ENCODE measurements at regions not wholly inside any gene's neighbourhood (a gene's known extent, or its start where the extent isn't known, plus 50 kb on each side); places are given as distances from the start of the nearest gene placed in this dataset.

DNA sequence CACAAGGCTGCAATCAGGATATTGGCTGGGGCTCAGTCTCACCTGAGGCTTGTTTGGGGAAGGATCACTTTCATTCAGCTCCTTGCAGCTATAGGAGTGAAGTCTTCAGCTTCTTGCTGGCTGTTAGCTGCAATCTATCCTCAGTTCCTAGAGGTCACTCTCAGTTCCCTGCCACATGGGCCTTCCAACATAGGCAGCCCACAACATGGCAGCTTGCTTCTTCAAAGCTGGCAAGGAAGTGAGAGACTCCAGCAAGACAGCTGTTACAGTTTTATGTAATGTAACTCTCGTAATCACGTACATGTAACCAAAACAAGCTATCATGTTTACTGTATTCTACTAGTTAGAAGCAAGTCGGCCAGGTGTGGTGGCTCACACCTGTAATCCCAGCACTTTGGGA, 226.9 kb downstream of the CDC5L start:
- no peak for DNase-seq

GRCh38 chr6:44615621-44616020, 228.1 kb downstream of the CDC5L start:
- DNase-seq, result no peak

DNA sequence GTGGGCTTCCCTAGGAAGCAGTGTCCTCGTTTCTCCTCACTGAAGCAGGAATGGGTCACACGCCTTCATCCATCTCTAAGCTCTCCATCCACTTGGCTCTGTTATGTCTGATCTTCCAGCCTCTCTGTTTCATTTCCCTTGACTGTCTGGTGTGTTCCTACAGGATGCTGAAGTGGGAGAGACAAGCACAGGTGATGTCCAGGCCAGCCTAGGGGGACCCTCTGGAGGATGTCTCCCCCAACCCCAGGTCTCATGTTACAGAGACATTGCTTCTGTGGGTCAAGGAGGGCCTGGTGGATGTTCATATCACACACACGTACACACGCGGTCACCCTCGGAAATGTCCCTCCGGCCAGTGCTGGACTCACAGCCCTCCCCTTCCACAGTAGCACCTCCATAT, 229.9 kb downstream of the CDC5L start:
- no peak for DNase-seq

DNA sequence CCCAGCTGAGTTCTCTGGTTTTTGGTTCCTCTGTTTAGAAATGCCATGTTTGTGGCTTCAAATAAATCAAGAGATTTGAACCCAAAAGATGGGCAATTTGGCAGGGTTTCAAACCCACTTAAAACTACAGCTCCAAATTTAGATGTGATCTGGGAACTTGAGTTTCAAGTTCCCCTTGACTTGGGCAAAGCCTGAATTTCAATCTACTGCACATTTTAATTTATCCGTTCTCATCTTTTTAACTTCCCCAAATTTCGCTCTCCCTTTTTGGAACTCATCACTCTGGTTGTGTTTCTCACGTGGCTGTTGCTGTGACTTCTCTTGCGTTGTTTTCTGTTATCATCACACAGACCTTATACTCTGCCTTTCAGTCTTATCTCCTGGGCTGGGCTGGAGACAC, 230.9 kb downstream of the CDC5L start:
- no peak for DNase-seq

DNA sequence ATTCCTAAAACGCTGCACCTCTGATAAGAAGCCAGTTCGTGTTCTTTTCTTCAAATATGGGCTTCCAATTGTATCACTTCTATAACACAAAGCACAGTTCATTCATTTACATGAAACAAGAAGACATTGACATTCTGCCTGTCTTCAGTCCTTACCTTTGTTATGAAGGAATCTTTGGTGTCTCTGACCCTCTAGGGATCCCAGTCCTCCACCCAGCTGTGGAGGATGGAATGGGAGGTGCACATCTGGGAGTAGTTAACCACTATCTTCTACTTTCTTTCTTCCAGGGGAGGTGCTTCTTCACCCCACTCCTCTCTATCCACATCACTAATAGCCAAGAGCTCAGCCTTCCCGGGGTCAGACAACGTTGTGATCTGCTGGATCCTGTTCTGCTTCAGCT, 233.4 kb downstream of the CDC5L start:
- no peak for DNase-seq

DNA sequence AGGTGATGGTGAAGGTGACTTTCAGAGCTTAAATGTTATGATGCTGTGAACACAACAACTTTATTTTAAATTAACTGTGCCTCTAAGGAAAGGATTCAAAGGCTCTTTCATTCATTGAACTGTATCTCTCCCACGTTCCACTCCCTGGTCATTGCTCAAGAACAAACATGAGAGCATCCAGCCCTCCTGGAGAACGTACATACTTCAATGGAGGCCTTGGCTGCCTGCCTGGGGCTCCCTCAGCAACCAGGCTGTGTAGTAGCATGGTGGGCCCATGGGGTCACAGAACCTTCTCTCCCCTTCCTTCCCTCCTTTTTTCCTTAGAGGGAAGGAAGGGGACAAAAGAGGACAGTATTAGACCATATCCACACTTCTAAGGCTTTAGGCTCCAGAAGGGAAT, 234.3 kb downstream of the CDC5L start:
- DNase-seq, result no peak

GRCh38 chr6:44622555-44622954, 235.0 kb downstream of the CDC5L start:
- DNase-seq, result no peak

DNA sequence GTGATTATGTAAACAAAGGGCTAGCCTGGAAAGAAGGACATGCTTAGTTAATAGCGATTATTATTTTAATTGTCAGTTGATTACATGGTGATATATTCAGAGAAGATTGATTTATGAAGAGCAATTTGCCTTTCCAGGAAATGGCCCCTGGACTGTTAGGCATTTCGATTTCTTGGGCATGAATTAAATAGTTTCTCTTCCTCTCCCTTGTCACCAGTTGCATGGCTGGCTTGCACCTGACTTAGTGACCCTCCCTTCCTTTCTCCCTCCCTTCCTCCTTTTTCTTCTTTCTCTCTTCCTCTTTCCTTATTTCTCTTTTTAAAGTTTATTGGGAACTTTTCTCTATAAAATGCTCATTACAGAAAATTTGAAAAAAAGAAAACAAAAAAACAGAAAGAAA, 235.4 kb downstream of the CDC5L start:
- no peak for DNase-seq

DNA sequence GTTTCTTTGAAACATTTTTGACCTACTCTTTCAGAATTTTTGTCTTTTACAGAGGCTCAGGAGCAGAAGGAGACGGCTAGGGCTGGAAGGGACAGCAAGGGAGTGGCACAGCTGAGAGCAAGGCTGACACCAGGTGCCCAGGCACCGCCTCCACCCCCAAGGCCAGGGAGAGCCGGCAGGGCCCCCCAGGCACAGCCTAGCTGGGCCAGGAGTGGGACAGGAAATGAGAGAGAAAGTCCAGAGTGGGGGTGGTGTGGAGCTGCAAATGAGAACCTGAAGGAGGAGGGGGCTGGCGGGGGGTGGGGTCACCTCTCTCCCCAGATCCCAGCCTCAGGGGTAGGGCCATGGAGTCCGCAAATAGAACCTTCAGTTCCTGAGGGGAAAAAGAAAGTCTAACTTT, 236.7 kb downstream of the CDC5L start:
- DNase-seq, result no peak

GRCh38 chr6:44624936-44625573, 237.5 kb downstream of the CDC5L start:
- no peak for DNase-seq

DNA sequence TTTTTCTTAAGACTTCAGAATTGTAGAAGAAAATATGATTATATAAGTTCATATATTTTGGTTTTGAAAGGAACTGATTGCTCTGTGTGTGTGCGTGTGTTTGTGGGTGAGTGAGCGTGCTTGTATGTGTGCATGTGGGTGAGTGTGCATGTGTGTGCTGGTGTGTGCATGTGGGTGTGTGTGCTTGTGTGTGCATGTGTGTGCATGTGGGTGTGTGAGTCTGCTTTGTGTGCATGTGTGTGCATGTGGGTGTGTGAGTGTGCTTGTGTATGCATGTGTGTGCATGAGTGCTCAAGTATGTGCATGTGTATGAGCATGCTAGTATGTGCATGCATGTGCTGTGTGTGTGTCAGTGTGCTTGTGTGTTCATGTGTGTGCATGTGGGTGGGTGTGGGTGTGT, 238.5 kb downstream of the CDC5L start:
- no peak for DNase-seq

GRCh38 chr6:44626616-44627015, 239.1 kb downstream of the CDC5L start:
- no peak for DNase-seq

DNA sequence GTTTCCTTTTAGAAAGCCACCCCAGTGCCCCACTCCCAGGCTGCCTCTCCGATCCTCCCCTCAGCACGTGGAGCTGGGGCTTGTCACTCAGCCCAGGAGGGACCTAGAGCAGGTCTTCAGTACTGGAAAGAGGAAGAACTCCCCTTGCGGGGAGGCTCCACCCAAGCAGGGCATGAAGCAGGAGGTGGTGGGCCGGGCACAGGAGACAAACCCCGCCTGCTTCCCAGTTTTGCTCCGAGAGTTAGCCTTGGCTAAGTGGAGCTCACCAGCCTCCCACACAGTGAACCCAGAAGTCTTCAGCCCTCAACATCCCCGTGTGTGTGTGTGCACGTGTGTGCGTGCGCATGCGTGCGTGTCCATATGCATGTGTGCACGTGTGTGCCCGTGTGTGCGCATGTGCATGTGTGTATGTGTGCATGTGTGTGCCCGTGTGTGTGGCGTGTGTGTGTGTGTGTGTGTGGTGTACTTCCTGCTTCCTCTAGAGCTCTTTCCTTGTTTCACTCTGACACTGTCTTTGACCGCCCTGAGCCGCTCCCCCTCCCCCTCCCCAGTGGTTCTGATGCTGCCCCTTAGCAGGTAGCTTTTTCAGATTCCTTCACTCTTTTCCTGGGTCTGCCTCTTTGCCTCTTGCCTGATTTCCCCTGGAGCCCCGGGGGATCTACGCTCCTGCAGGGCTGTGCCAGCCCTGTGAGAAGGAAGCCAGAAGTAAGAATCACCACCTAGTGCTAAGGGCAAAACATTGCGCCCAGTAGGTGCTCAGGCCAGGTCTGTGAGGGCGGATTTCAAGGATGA, 239.8 kb downstream of the CDC5L start:
- no peak for DNase-seq

GRCh38 chr6:44627883-44628271, 240.4 kb downstream of the CDC5L start:
- DNase-seq, result no peak

DNA sequence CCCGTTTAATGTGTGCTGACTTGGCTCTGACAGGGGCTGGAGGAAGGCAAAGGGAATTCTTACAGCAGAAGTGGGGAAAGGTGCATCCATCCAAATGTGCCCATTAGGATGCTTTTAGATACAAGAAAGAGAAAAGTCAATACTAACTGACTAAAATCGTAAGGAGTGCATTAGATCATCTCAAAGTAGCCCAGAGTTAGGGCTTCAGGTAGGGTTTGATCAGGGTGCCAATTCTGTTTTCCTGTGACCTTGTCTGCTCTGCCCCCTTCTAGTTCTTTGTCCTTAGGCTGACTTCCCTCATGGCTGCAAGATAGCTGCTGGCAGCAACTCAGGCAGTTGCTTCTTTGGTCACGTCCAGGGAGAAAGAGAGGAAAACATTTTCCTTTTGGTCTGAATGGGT, 240.8 kb downstream of the CDC5L start:
- DNase-seq, result no peak

DNA sequence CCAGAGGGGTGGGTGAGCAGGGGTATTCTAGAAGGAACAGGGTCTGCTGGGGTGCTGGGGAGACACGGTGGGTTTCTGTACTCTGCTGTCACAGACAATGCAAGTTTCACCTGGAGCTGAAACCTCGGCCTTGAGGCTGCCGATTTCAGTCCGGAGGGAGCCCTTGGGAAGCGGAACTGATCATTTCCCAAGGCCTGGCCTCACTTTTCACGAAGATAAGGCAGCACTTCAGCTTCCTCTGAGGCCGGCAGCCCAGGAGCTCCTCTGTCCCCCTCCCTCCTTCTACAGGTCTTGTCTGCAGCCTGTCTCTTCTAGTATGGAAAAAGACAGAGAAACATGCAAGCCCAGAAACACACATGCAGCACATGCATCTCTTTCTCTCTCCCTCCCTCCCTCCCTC, 242.1 kb downstream of the CDC5L start:
- DNase-seq, result no peak

DNA sequence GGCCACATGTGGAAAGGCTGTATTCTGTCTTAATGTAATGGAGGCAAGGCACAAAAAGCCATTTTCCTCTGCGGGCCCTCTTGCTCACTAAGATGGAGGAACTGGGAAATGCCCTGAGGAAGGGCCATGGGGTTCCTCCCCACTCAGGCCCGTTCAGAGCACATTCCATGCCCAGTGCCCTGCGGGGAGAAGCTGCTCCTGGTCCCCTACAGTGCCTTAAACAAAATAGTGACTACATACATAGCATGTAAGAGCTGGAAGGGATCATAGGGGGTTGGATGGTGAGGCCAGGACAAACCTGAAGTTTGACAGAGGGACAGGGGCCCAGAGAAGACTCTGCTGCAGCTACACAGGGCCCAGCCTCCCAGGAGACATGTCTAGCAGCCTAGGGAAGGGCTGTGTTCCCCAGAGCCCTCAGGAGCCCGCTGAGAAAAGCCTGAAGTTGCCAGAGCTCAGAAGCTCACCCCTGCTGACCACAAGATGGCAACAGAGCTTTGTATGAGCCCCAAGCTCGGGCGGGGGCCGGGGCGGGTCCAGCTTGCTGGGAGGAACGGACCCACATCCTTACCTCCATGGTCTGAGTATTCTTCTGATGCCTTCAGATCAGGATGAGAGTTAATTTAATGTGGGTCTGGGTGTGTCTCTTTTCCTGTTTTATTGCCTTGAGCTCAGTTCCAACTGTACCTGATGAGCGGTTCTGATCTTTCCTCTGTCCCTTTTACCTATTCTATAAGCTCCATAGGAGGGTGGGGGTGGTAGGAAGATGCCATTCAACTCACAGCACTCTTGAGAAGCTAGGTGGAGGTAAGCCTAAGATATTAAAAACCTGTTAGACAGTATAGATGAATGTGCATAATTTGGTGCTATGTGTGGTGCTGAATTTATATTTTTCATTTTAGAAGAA, 242.9 kb downstream of the CDC5L start:
- peak; percentile 53 to 67 for DNase-seq

GRCh38 chr6:44631968-44632367, 244.5 kb downstream of the CDC5L start:
- DNase-seq, result no peak

GRCh38 chr6:44634321-44634720, 246.8 kb downstream of the CDC5L start:
- DNase-seq, result no peak

DNA sequence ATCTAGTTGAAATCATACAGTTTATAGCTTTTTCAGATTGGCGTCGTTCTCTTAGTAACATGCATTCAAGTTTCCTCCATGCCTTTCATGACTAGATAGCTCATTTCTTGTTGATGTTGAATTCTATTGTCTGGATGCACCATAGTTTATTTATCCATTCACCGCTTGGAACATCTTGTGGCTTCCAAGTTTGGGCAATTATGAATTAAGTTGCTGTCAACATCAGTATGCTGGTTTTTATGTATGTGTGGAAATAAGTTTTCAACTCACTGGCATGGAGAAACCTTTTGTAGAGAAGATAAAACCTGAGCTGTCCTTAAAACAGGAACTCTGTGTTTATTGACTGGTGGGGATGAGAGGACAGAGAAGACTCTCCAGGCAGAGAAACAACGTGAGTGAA, 248.0 kb downstream of the CDC5L start:
- DNase-seq, result no peak

GRCh38 chr6:44636561-44637248, 249.2 kb downstream of the CDC5L start:
- no peak for DNase-seq

DNA sequence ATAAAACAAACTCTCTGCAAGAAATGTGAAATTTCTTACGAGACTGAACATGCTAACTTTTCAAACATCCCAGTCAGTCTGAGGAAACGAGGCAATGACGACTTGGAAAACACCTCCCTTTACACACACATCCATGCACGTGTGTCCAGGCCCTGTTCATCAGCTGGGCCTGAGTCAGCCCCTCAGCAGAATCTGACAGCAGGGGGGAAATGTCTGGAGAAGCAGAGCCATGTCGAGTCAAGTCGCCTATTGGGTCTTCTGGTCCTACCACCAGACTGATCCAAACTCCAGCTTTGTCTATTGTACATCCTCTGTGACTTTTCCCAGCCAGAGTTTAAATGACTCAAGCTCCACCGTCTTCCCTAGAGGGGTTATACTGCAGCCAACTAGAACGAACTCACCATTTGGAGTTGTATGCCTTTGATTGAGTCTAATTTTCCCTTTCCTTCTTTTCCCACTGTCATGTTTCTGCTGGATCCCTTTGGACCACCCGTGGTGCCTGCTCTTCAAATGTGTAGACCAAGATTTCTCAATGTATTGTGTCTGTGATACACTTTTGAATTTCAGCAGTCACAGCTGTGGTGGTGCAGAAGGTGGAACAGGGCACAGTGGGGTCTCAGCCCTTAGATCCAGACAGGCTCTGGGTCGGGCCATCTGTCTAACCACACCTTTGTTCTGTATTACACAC, 254.0 kb downstream of the CDC5L start:
- DNase-seq, result peak; percentile 40 to 50

- DNase-seq, result no peak
Measured at GRCh38 chr6:44642349-44642748, 254.8 kb downstream of the CDC5L start.

Measured in activated T-cell treated with anti-CD3 and anti-CD28 coated beads, Interleukin-2, amount 50 U/mL, for 48 hours (primary cell).